NCI-H748 (cell line): ENCODE measurements at regions not wholly inside any gene's neighbourhood (a gene's known extent, or its start where the extent isn't known, plus 50 kb on each side); places are given as distances from the start of the nearest gene placed in this dataset.
A peak's percentile ranks its signal among the peaks of the same experiment; 100 is the strongest.
"Not testable (repeated sequence)": the region's sequence is repeated elsewhere in the genome, so short reads cannot be mapped to it uniquely, and the experiment has no call there.

Experiments
- DNase-seq: peaks from one replicate; lab custom pipeline; 2025; ENCODE audit not compliant: unreplicated experiment; lab: John Stamatoyannopoulos, UW

GRCh38 chr4:134905061-134905460 lies 703.5 kb upstream of the PABPC4L start:
- DNase-seq: peak; percentile 5

- DNase-seq: peak; percentile 72
Measured at GRCh38 chr4:134888156-134888555, 686.6 kb upstream of the PABPC4L start.

- DNase-seq: no peak
Measured at GRCh38 chr4:134885436-134885835, 683.8 kb upstream of the PABPC4L start.

GRCh38 chr4:134883831-134884449 lies 682.4 kb upstream of the PABPC4L start:
- DNase-seq: no peak

DNA sequence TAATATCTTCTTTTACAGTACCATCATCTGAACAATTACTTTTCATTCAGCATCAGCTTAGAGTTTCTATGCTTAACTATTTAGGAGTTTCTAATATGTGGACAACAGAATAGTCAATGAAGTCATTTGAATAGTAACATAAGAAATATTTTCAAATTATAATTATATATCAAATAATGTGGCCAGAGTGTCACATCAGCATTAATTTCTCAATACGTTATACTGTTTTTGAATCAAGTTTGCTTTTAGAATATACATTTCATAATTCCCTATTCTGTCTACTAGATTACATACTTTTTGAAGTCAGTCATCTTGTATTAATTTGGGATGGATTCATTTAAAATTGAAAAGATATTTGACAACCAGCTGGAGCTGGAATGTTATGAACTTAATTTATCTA lies 677.4 kb upstream of the PABPC4L start:
- no peak for DNase-seq

DNA sequence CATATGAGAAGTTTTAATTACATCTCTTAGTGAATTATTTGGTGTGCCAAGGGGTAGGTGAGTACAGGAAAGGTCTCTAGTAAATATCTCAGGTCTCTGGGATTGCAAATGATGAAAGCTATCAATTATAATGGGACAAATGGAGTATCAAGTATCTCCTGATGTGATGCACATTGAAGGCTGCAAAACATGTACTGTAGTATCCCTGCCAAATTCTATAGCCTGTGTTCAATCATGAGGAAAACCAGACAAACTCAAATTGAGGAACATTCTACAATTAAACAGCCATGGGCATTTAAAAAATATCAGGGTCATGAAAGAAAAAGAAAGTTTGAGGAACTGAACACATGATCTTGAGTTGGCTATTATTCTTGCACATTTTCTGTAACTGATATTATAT lies 665.4 kb upstream of the PABPC4L start:
- DNase-seq: no peak

DNA sequence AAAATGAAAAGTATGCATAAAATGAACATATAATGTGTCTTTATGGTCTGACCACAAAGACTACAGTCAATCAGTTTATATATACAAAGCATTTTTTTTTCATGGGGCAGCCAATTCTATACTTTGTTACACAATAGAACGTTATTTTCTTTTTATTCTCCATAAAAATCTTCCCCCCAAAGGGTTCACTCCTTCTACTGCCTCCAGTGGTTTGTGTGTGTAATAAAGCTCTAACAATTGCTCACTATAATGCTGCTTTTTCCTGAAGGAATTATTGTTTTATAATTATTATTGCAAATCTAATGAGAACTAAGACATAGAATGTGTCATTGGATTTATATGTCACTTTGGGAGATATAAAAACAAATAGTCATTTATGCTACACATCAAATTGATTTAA lies 664.1 kb upstream of the PABPC4L start:
- no peak for DNase-seq

- no peak for DNase-seq
Measured at GRCh38 chr4:134862116-134862515, 660.5 kb upstream of the PABPC4L start.

GRCh38 chr4:134848681-134849080 lies 647.1 kb upstream of the PABPC4L start:
- no peak for DNase-seq

GRCh38 chr4:134830741-134831140 lies 629.2 kb upstream of the PABPC4L start:
- not testable (repeated sequence) for DNase-seq

DNA sequence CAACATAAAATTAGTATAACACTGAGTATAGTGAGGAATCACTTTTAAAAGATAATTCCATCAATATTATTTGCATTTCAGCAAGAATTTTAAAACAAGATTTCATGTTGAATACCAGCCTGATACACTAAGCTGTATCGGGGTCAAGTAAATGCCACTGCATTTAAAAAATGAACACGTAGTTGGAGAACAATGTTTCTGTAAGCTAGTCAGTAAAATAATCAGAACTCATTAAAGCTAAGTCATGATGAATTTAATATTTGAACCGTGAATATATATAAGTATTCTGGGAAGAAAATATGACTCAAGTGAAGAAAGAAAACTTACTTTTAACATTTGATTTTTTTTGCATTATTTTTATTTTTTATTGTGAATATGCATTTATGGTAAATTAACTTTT lies 611.0 kb upstream of the PABPC4L start:
- DNase-seq: no peak

- DNase-seq: no peak
Measured at GRCh38 chr4:134807231-134807745, 605.7 kb upstream of the PABPC4L start.

DNA sequence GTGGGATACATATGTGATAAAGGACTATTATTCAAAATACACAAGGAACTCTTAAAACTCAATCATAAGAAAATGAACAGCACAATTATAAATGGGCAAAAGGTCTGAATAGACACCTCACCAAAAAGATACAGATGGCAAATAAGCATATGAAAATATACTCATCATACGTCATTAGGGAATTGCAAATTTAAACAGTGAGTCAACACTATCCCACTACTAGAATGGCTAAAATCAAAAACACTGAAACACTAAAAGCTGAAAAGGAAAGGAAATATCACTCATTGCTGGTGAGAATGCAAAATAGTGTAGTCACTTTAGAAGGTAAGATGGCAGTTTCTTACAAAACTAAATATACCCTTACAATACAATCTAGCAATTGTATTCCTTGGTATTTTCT lies 597.0 kb upstream of the PABPC4L start:
- DNase-seq: no peak

DNA sequence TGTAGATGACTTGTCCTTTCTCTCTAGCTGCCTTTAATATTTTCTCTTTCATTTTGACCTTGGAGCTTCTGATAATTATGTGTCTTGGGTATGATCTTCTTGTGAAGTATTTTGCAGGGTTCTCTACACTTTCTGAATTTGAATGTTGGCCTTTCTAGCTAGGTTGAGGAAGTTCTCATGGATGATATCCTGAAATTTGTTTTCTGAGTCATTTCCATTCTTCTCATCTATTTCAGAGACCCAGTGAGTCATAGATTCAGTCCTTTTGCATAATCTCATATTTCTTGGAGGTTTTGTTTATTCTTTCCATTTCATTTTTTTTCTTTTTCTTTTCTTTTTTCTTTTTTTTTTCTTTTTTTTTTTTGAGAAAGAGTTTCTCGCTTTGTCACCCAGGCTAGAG lies 585.7 kb upstream of the PABPC4L start:
- no peak for DNase-seq

DNA sequence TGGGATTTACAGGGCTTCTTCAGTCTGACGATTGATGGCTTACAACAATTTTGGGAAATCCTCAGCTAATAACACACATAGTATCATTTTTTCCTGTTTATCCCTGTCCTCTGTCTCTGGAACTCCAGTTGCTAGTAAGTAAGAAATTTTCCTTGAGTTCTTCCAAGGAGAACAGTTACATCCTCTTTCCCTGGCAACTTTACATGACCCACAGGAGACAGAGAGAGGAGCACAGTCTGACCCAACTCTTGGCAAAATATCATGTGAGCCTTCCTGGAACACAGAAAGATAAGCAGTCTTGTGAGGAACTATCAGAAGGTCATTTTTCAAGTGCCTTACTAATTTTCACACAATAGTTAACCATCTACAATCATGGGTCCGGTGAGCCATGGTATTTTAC lies 578.7 kb upstream of the PABPC4L start:
- no peak for DNase-seq

GRCh38 chr4:134777606-134778005 lies 576.0 kb upstream of the PABPC4L start:
- peak; percentile 76 for DNase-seq

DNA sequence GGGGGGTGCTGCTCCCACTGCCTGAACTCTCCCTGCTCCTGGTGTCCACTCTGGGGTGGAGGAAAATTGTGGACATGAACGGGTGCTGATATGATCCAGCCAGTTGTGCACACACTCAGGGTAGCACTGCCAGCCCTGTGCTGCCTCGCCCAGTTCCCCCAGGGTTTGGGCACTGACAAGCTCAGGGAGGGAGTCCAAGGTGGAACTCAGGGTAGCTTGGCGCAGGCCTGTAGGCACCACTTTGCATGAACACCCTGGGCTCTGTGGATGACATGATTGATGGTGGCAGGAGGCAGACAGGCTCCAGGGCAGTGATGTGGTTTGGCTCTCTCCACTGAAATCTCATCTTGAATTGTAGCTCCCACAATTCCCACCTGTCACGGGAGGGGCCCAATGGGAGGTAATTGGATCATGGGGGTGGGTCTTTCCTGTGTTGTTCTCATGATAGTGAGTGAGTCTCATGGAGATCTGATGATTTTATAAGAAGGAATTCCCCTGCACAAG lies 572.0 kb upstream of the PABPC4L start:
- DNase-seq: no peak

GRCh38 chr4:134762053-134762452 lies 560.5 kb upstream of the PABPC4L start:
- DNase-seq: peak; percentile 17

- no peak for DNase-seq
Measured at GRCh38 chr4:134756421-134756820, 554.8 kb upstream of the PABPC4L start.

DNA sequence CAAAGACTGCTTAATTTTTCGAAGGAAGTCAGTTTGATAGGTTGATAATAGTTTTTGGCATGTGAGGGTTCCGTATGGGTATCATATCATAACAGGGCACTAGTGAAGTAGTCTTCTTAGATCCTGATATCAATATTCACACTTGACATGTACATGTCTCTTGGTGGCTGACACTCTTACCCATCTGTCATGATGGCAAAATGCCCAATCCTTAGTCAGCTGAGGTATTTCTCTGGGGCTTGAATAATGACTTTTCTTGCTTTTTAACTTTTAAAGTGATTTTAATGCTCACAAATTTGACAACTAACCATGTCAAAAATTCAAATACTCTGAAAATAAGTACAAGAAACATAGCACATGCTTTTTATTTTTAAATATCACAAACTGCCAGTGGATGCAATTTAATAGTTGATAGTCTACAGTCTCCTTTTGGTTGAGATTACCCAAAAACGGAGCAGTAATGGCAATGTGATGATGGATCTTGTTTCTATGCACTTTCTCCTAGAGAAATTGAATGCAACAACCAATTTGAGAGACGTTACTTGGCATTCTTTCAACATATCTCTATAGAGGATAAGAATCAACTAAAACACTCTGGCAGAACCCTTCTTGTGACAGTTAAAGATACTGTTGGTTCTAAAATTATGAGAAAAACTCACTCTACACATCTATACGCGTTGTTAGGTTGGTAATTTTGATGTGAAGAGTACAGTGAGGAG lies 552.9 kb upstream of the PABPC4L start:
- no peak for DNase-seq

- DNase-seq: no peak
Measured at GRCh38 chr4:134753390-134753789, 551.8 kb upstream of the PABPC4L start.

DNA sequence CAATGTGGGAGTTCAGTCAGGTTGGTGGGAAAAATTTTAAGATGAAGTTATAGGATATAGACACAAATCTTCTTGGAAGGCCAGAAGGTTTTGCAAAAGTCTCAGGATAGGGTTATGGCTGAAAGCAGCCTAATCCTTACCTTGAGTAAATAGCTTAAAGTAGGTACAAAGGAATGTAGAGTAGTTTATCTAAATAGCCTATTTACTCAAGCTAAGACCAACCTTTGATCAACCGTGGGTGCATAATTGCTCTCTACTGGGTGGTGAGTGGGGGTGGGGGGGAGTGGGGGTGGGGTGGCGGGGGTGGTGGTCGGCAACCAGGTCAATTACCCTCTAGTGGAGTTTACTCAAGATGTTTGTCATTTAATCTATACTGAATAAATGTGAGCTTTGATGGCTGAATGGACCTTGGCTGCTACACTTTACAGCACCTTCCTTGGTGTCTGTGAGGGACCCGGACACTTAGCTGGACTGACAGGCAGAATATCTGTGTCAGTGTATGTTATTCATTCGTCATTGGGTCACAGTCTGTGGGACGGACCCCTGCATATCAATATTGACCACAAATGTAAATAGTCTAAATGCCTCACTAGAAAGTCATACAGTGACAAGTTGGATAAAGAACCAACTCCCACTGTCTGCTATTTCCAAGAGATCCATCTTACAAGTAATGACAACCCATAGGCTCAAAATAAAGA lies 545.7 kb upstream of the PABPC4L start:
- DNase-seq: no peak
